ENCODE measurements at regions not wholly inside any gene's neighbourhood (a gene's known extent, or its start where the extent isn't known, plus 50 kb on each side); places are given as distances from the start of the nearest gene placed in this dataset.
A peak's percentile ranks its signal among the peaks of the same experiment; 100 is the strongest.

DNA sequence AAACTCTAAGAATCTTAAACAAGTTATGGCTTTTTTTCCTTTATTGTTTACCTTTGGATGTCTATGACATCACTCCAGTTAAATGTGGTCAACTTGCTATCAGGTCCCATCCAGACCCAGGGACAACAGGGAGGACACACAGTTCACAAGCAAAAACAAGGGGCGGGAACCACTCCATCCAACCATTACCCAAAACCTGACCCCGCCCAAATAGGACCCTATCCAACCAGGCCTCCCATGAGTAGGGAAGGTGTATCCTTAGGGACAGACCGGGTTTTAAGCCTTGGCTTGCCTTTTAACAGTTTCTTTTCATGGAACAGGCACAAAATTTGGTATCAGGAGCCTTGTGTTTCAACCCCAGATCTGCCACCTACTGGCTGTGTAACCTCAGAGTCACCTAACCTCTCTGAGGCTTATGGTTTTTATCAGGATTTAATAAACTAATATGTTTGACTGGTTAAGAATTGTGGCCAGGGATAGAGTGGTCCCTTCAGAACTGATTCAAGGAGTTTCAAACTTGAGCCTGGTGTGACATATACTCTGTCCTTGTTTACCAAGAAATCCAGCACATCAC is 127.7 kb upstream of the RAD23B start:
- TF ChIP-seq, protein P1, sequence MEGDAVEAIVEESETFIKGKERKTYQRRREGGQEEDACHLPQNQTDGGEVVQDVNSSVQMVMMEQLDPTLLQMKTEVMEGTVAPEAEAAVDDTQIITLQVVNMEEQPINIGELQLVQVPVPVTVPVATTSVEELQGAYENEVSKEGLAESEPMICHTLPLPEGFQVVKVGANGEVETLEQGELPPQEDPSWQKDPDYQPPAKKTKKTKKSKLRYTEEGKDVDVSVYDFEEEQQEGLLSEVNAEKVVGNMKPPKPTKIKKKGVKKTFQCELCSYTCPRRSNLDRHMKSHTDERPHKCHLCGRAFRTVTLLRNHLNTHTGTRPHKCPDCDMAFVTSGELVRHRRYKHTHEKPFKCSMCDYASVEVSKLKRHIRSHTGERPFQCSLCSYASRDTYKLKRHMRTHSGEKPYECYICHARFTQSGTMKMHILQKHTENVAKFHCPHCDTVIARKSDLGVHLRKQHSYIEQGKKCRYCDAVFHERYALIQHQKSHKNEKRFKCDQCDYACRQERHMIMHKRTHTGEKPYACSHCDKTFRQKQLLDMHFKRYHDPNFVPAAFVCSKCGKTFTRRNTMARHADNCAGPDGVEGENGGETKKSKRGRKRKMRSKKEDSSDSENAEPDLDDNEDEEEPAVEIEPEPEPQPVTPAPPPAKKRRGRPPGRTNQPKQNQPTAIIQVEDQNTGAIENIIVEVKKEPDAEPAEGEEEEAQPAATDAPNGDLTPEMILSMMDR (IDR thresholded peaks at IDR 0.05), result no peak
- ATAC-seq (ENCODE audit: low FRiP score), result no peak
- DNase-seq (ENCODE audit: low spot score), result no peak

- ATAC-seq (ENCODE audit: low FRiP score), result no peak
- TF ChIP-seq, protein P1 (IDR thresholded peaks at IDR 0.05), result no peak
- no peak for DNase-seq (ENCODE audit: low spot score)
Measured at GRCh38 chr9:107158321-107158720, 124.8 kb upstream of the RAD23B start.

- ATAC-seq (ENCODE audit: low FRiP score) (no peak), DNase-seq (ENCODE audit: low spot score) (no peak)
- TF ChIP-seq, protein P1 (IDR thresholded peaks at IDR 0.05), result no peak
Measured at GRCh38 chr9:107161338-107161737, 121.7 kb upstream of the RAD23B start.

DNA sequence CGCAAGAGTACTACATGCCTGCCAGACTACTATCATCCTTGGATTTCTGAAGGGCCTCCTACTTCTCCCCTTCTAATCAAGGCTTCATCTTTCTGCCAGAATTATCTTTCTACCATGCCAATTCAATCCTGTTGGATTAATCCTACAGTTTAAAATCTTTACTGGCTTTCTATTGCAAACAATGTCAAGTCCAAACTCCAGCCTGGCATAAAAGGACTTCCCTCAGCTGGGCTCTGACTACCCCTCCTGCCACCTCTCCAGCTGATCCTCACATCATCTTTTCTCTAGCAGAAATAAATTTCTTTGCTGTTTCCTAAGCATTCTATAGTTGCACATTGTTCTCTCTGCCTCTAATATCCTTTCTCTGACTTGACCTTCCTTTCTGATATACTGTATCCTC is 119.7 kb upstream of the RAD23B start:
- DNase-seq (ENCODE audit: low spot score) (no peak), ATAC-seq (ENCODE audit: low FRiP score) (no peak)

DNA sequence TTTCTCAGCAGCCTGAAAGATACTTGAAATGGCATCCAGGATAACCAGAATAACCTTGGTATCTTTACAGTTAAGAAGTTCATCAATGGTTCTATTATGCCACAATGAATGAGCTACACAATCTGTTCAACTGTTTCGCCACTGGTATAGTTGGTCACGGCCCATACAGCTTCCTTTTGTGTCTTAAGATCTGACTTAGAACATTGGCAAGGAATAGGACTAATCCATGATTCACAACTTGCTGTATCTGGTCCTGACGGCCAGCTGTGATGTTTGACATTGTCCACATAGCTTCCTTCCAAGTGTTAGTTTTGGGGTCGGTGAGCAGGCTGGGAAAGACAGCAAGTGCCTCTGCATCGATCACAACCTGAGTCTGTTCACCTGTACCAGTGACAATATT is 113.3 kb upstream of the RAD23B start:
- no peak for DNase-seq (ENCODE audit: low spot score)

More for the DNA sequence above, 119.7 kb upstream of the RAD23B start:
- TF ChIP-seq, protein P1 (IDR thresholded peaks at IDR 0.05), result no peak

GRCh38 chr9:107170801-107171200 is 112.3 kb upstream of the RAD23B start:
- no peak for DNase-seq (ENCODE audit: low spot score)
- TF ChIP-seq, protein P1 (IDR thresholded peaks at IDR 0.05), result no peak
- no peak for ATAC-seq (ENCODE audit: low FRiP score)

More for the DNA sequence above, 113.3 kb upstream of the RAD23B start:
- no peak for ATAC-seq (ENCODE audit: low FRiP score)
- TF ChIP-seq, protein P1 (IDR thresholded peaks at IDR 0.05), result no peak

DNA sequence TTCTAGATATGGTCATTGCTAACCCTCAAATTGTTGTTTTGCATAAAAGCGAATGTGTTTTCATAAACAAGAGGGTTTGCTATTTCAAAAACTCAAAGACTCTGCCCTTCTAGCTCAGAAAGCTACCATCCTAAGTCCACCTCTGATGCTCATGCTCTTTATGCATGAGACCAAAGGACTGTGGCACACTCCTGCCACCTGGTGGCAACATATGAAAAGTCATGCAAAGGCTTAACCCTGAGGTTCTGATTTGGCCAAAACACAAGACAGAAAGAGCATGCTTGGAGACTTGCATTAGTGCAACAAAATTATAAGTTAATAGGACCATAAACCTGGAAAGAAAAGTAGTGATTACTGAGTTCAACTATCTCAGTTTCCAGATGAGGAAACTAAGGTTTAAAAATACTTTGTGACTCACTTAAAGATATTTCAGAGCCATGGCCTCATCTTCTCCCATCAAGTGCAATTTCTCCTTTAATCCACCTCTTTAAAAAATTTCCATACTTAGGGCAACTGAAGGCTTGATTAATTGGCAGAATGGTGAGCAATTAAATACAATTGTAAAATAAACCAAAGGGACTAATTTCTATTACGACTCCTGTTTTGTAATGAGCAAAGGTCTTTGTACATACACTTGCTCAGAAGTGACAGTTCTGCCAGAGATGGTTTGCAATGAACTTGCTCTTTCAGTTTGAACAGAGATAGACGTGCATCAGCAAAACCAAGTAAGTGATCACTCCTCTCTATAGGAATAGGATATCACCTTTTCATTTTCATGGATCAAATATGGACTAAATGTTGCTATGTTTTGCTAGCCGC is 110.7 kb upstream of the RAD23B start:
- TF ChIP-seq, protein P1 (IDR thresholded peaks at IDR 0.05), result peak in 2 of 3 donors; percentile 18 to 35
- DNase-seq (ENCODE audit: low spot score), result peak; percentile 44
- ATAC-seq (ENCODE audit: low FRiP score), result peak; percentile 60
